Neutrophil (primary cell): ENCODE measurements at regions not wholly inside any gene's neighbourhood (a gene's known extent, or its start where the extent isn't known, plus 50 kb on each side); places are given as distances from the start of the nearest gene placed in this dataset.

Experiments
- H3K27ac ChIP-seq: fragments of 200-600 bp; sonication (generic); 2 replicates; pipeline ENCODE4 v1.5.1; 2016; ENCODE audit warnings: mild to moderate bottlenecking, moderate library complexity
- H3K27me3 ChIP-seq: fragments of 200-600 bp; sonication (generic); 2 replicates; pipeline ENCODE4 v1.6.0; 2016; ENCODE audit warnings: mild to moderate bottlenecking
- H3K36me3 ChIP-seq: fragments of 200-600 bp; sonication (generic); 2 replicates; pipeline ENCODE4 v1.5.1; 2017
- H3K4me1 ChIP-seq, 2 experiments: fragments of 200-600 bp in 1 of 2; sonication (generic) in 1 of 2; 1 replicate in 1 of 2; 2 replicates in 1 of 2; pipeline versions ENCODE4 v1.5.1 to v1.6.1; 2013 to 2016; ENCODE audit warnings: low read depth in 1 of 2, low read length in 1 of 2, mild to moderate bottlenecking in 1 of 2, moderate library complexity in 1 of 2; ENCODE audit not compliant: control insufficient read depth in 1 of 2, insufficient read depth in 1 of 2
- H3K4me3 ChIP-seq, 2 experiments: fragments of 200-600 bp in 1 of 2; sonication (generic) in 1 of 2; 1 replicate in 1 of 2; 2 replicates in 1 of 2; pipeline ENCODE4 v1.5.1; 2013 to 2016; ENCODE audit warnings: low read depth in 1 of 2, low read length in 1 of 2, mild to moderate bottlenecking in 1 of 2, moderate library complexity in 1 of 2
- H3K9me3 ChIP-seq: fragments of 200-600 bp; sonication (generic); 2 replicates; pipeline ENCODE4 v1.5.1; 2016
- CTCF ChIP-seq: fragments of 200-600 bp; sonication (generic); IDR thresholded peaks from 2 replicates; pipeline ENCODE4 v1.5.1; 2016; ENCODE audit warnings: antibody characterized with exemption

GRCh38 chr20:4567170-4567569 is 119.1 kb upstream of the PRNP start:
- no peaks in the 10 kb centered on the region for H3K4me1 ChIP-seq
- no peak for TF ChIP-seq CTCF
- H3K27me3 ChIP-seq: peaks cover 34% of the 10 kb centered on the region
- no peak overlapping the region for H3K4me3 ChIP-seq
- H3K9me3 ChIP-seq: no peaks in the 10 kb centered on the region
- no peak overlapping the region for H3K27ac ChIP-seq
- no peaks in the 10 kb centered on the region for H3K36me3 ChIP-seq

- no peak for TF ChIP-seq CTCF
- Histone ChIP-seq H3K27me3 (peaks cover 66% of the 10 kb centered on the region), H3K9me3 (no peaks in the 10 kb centered on the region), H3K36me3 (no peaks in the 10 kb centered on the region), H3K27ac (no peak overlapping the region), H3K4me3 (no peak overlapping the region), H3K4me1 (no peaks in the 10 kb centered on the region)
Measured at GRCh38 chr20:4563534-4563933, 122.7 kb upstream of the PRNP start.

- no peaks in the 10 kb centered on the region for H3K36me3 ChIP-seq
- H3K27me3 ChIP-seq: peaks cover 70% of the 10 kb centered on the region
- H3K27ac ChIP-seq: no peak overlapping the region
- TF ChIP-seq CTCF: no peak
- H3K4me3 ChIP-seq: no peak overlapping the region
- no peaks in the 10 kb centered on the region for H3K9me3 ChIP-seq
- H3K4me1 ChIP-seq: no peaks in the 10 kb centered on the region
Measured at GRCh38 chr20:4563031-4563430, 123.2 kb upstream of the PRNP start.

- no peak overlapping the region for H3K4me3 ChIP-seq
- no peaks in the 10 kb centered on the region for H3K9me3 ChIP-seq
- no peaks in the 10 kb centered on the region for H3K4me1 ChIP-seq
- TF ChIP-seq CTCF: no peak
- peaks cover 90% of the 10 kb centered on the region for H3K27me3 ChIP-seq
- no peaks in the 10 kb centered on the region for H3K36me3 ChIP-seq
- no peak overlapping the region for H3K27ac ChIP-seq
Measured at GRCh38 chr20:4560667-4561066, 125.6 kb upstream of the PRNP start.

GRCh38 chr20:4559906-4560305 is 126.3 kb upstream of the PRNP start:
- H3K27ac ChIP-seq: no peak overlapping the region
- H3K36me3 ChIP-seq: no peaks in the 10 kb centered on the region
- no peaks in the 10 kb centered on the region for H3K4me1 ChIP-seq
- H3K27me3 ChIP-seq: peaks cover 91% of the 10 kb centered on the region
- H3K9me3 ChIP-seq: no peaks in the 10 kb centered on the region
- no peak overlapping the region for H3K4me3 ChIP-seq
- TF ChIP-seq CTCF: no peak

- peaks cover 91% of the 10 kb centered on the region for H3K27me3 ChIP-seq
- H3K4me3 ChIP-seq: no peak overlapping the region
- no peak for TF ChIP-seq CTCF
- H3K4me1 ChIP-seq: no peaks in the 10 kb centered on the region
- H3K9me3 ChIP-seq: no peaks in the 10 kb centered on the region
- no peaks in the 10 kb centered on the region for H3K36me3 ChIP-seq
- no peak overlapping the region for H3K27ac ChIP-seq
Measured at GRCh38 chr20:4559106-4559505, 127.2 kb upstream of the PRNP start.
